ENCODE measurements at regions not wholly inside any gene's neighbourhood (a gene's known extent, or its start where the extent isn't known, plus 50 kb on each side); places are given as distances from the start of the nearest gene placed in this dataset.

- H3K27me3 Mint-ChIP-seq (ENCODE audit: low read depth in 2 of 2): no peaks in the 10 kb centered on the region
- Histone ChIP-seq H3K27ac (ENCODE audit: low read length) (no peak overlapping the region), H3K9me3 (ENCODE audit: control insufficient read depth, insufficient read depth, low read length) (no peaks in the 10 kb centered on the region), H3K27me3 (ENCODE audit: control insufficient read depth, insufficient read depth, low read length) (no peaks in the 10 kb centered on the region), H3K4me3 (ENCODE audit: low read length) (no peak overlapping the region), H3K36me3 (ENCODE audit: control insufficient read depth, insufficient read depth, low read length) (no peaks in the 10 kb centered on the region), H3K4me1 (ENCODE audit: control insufficient read depth, insufficient read depth, low read length) (no peaks in the 10 kb centered on the region)
- H3K27ac Mint-ChIP-seq: no peak overlapping the region
- TF ChIP-seq, protein P1, sequence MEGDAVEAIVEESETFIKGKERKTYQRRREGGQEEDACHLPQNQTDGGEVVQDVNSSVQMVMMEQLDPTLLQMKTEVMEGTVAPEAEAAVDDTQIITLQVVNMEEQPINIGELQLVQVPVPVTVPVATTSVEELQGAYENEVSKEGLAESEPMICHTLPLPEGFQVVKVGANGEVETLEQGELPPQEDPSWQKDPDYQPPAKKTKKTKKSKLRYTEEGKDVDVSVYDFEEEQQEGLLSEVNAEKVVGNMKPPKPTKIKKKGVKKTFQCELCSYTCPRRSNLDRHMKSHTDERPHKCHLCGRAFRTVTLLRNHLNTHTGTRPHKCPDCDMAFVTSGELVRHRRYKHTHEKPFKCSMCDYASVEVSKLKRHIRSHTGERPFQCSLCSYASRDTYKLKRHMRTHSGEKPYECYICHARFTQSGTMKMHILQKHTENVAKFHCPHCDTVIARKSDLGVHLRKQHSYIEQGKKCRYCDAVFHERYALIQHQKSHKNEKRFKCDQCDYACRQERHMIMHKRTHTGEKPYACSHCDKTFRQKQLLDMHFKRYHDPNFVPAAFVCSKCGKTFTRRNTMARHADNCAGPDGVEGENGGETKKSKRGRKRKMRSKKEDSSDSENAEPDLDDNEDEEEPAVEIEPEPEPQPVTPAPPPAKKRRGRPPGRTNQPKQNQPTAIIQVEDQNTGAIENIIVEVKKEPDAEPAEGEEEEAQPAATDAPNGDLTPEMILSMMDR (IDR thresholded peaks at IDR 0.05): no peak
- no peak overlapping the region for H3K4me3 Mint-ChIP-seq
- H3K4me1 Mint-ChIP-seq: no peaks in the 10 kb centered on the region
- H3K9me3 Mint-ChIP-seq: peaks cover 2 to 6% of the 10 kb centered on the region in 2 donors
- DNase-seq: no peak
- H3K36me3 Mint-ChIP-seq: no peaks in the 10 kb centered on the region
- intact Hi-C loops (cut with micrococcal nuclease): no loop called here
- no peak for ATAC-seq
Measured at GRCh38 chr4:84327526-84327925, 171.6 kb downstream of the NKX6-1 start.

- Mint-ChIP-seq H3K27ac (no peak overlapping the region), H3K4me3 (no peak overlapping the region), H3K36me3 (no peaks in the 10 kb centered on the region), H3K27me3 (ENCODE audit: low read depth in 2 of 2) (no peaks in the 10 kb centered on the region), H3K9me3 (peaks cover 3 to 7% of the 10 kb centered on the region in 2 donors), H3K4me1 (no peaks in the 10 kb centered on the region)
- TF ChIP-seq, protein P1 (IDR thresholded peaks at IDR 0.05): no peak
- WGBS (ENCODE audit: insufficient coverage): 83% methylated on average over 2 of the region's 2 CpGs
- no peak overlapping the region for H3K4me3 ChIP-seq (ENCODE audit: low read length)
- H3K36me3 ChIP-seq (ENCODE audit: control insufficient read depth, insufficient read depth, low read length): no peaks in the 10 kb centered on the region
- no peaks in the 10 kb centered on the region for H3K9me3 ChIP-seq (ENCODE audit: control insufficient read depth, insufficient read depth, low read length)
- no peaks in the 10 kb centered on the region for H3K4me1 ChIP-seq (ENCODE audit: control insufficient read depth, insufficient read depth, low read length)
- ATAC-seq (no peak), DNase-seq (no peak)
- H3K27ac ChIP-seq (ENCODE audit: low read length): no peak overlapping the region
- no peaks in the 10 kb centered on the region for H3K27me3 ChIP-seq (ENCODE audit: control insufficient read depth, insufficient read depth, low read length)
- intact Hi-C loops (cut with micrococcal nuclease): no loop called here
Measured at GRCh38 chr4:84325625-84326024, 173.5 kb downstream of the NKX6-1 start.

- no peak overlapping the region for H3K4me3 Mint-ChIP-seq
- no peaks in the 10 kb centered on the region for H3K4me1 ChIP-seq (ENCODE audit: control insufficient read depth, insufficient read depth, low read length)
- peaks cover 3 to 7% of the 10 kb centered on the region in 2 donors for H3K9me3 Mint-ChIP-seq
- intact Hi-C loops (cut with micrococcal nuclease): no loop called here
- H3K27me3 Mint-ChIP-seq (ENCODE audit: low read depth in 2 of 2): no peaks in the 10 kb centered on the region
- H3K36me3 ChIP-seq (ENCODE audit: control insufficient read depth, insufficient read depth, low read length): no peaks in the 10 kb centered on the region
- no peak for ATAC-seq
- no peaks in the 10 kb centered on the region for H3K27me3 ChIP-seq (ENCODE audit: control insufficient read depth, insufficient read depth, low read length)
- H3K27ac ChIP-seq (ENCODE audit: low read length): no peak overlapping the region
- 50% methylated on average over 16 of the region's 16 CpGs for WGBS (ENCODE audit: insufficient coverage)
- H3K27ac Mint-ChIP-seq: no peak overlapping the region
- no peaks in the 10 kb centered on the region for H3K36me3 Mint-ChIP-seq
- no peak overlapping the region for H3K4me3 ChIP-seq (ENCODE audit: low read length)
- TF ChIP-seq, protein P1 (IDR thresholded peaks at IDR 0.05): no peak
- H3K4me1 Mint-ChIP-seq: no peaks in the 10 kb centered on the region
- no peaks in the 10 kb centered on the region for H3K9me3 ChIP-seq (ENCODE audit: control insufficient read depth, insufficient read depth, low read length)
- DNase-seq: no peak
Measured at GRCh38 chr4:84324303-84325245, 174.5 kb downstream of the NKX6-1 start.

- Mint-ChIP-seq H3K36me3 (no peaks in the 10 kb centered on the region), H3K9me3 (peaks cover 7 to 9% of the 10 kb centered on the region in 2 donors), H3K4me1 (no peaks in the 10 kb centered on the region), H3K4me3 (no peak overlapping the region), H3K27ac (no peak overlapping the region), H3K27me3 (ENCODE audit: low read depth in 2 of 2) (no peaks in the 10 kb centered on the region)
- ATAC-seq (no peak), DNase-seq (no peak)
- TF ChIP-seq, protein P1 (IDR thresholded peaks at IDR 0.05): no peak
- Histone ChIP-seq H3K4me3 (ENCODE audit: low read length) (no peak overlapping the region), H3K9me3 (ENCODE audit: control insufficient read depth, insufficient read depth, low read length) (no peaks in the 10 kb centered on the region), H3K27me3 (ENCODE audit: control insufficient read depth, insufficient read depth, low read length) (no peaks in the 10 kb centered on the region), H3K36me3 (ENCODE audit: control insufficient read depth, insufficient read depth, low read length) (no peaks in the 10 kb centered on the region), H3K4me1 (ENCODE audit: control insufficient read depth, insufficient read depth, low read length) (no peaks in the 10 kb centered on the region), H3K27ac (ENCODE audit: low read length) (no peak overlapping the region)
- intact Hi-C loops (cut with micrococcal nuclease): no loop called here
- WGBS (ENCODE audit: insufficient coverage): 85% methylated on average over 4 of the region's 4 CpGs
Measured at GRCh38 chr4:84319124-84319523, 180.0 kb downstream of the NKX6-1 start.
